K562 (cell line): ENCODE measurements at regions not wholly inside any gene's neighbourhood (a gene's known extent, or its start where the extent isn't known, plus 50 kb on each side); places are given as distances from the start of the nearest gene placed in this dataset.

Source experiments
- EZH2 ChIP-seq: IDR thresholded peaks from 2 replicates; pipeline ENCODE4 v1.6.1; 2012; ENCODE audit warnings: low read depth, mild to moderate bottlenecking, inconsistent platforms, low read length, borderline replicate concordance
- JUN ChIP-seq, 2 experiments: sonication (generic) in 1 of 2; formaldehyde crosslinking in 1 of 2; IDR thresholded peaks; 2 replicates each; pipeline versions ENCODE4 v1.6.1 to v1.8.0; 2012 to 2022; ENCODE audit warnings: borderline replicate concordance in 2 of 2, mild to moderate bottlenecking in 2 of 2, improper control_type of control experiment in 1 of 2, low read depth in 1 of 2, low read length in 1 of 2, missing genetic modification reagents in 1 of 2
- JUNB ChIP-seq: fragments of 450-650 bp; formaldehyde crosslinking; conservative IDR thresholded peaks from 2 replicates; pipeline ENCODE4 v1.4.0; 2020; ENCODE audit warnings: mild to moderate bottlenecking
- KAT8 ChIP-seq: fragments of 450-650 bp; IDR thresholded peaks from 2 replicates; pipeline ENCODE4 v1.6.1; 2016; ENCODE audit warnings: low read depth, mild to moderate bottlenecking
- SAP30 ChIP-seq: fragments of 200-600 bp; sonication (generic); IDR thresholded peaks from 2 replicates; pipeline ENCODE4 v1.6.1; 2012; ENCODE audit warnings: borderline replicate concordance, low read depth, mild to moderate bottlenecking, moderate library complexity, low read length, control low read depth, inconsistent platforms; ENCODE audit not compliant: insufficient read depth, poor library complexity, severe bottlenecking
- STAT5B ChIP-seq: fragments of 250-450 bp; sonication (Bioruptor Pico); IDR thresholded peaks from 2 replicates; pipeline ENCODE4 v1.8.0; 2021; ENCODE audit warnings: mild to moderate bottlenecking, inconsistent platforms
- ZFP30 ChIP-seq: fragments of 250-450 bp; sonication (Bioruptor Pico); IDR thresholded peaks from 2 replicates; pipeline ENCODE4 v1.8.0; 2022; ENCODE audit warnings: moderate library complexity, mild to moderate bottlenecking, inconsistent platforms, borderline replicate concordance
- ZNF347 ChIP-seq: fragments of 450-650 bp; formaldehyde crosslinking; IDR thresholded peaks from 2 replicates; pipeline ENCODE4 v1.4.0; 2020; ENCODE audit warnings: low read depth, mild to moderate bottlenecking, moderate library complexity
- TF ChIP-seq, protein P1 (sequence below), 3 experiments: IDR thresholded peaks in 2 of 3; conservative IDR thresholded peaks in 1 of 3; 2 replicates each; pipeline ENCODE4 v1.5.1; 2011 to 2012; ENCODE audit warnings: low read length in 3 of 3, mild to moderate bottlenecking in 3 of 3, control low read depth in 2 of 3, improper control_type of control experiment in 1 of 3, inconsistent platforms in 1 of 3, low read depth in 1 of 3, mixed read lengths in 1 of 3, moderate library complexity in 1 of 3; ENCODE audit not compliant: insufficient read depth in 2 of 3
- TF ChIP-seq, protein P2 (sequence below), 2 experiments: fragments of 450-650 bp in 1 of 2; sonication (generic) in 1 of 2; formaldehyde crosslinking in 1 of 2; IDR thresholded peaks in 1 of 2; conservative IDR thresholded peaks in 1 of 2; 2 replicates each; pipeline versions ENCODE4 v1.6.1 to v1.8.1; 2016 to 2023; ENCODE audit warnings: mild to moderate bottlenecking in 2 of 2, moderate library complexity in 2 of 2, inconsistent platforms in 1 of 2, missing genetic modification reagents in 1 of 2
- TF ChIP-seq, protein P3 (sequence below): sonication (generic); formaldehyde crosslinking; IDR thresholded peaks from 2 replicates; pipeline ENCODE4 v1.8.0; 2022; ENCODE audit warnings: missing genetic modification reagents, mild to moderate bottlenecking, borderline replicate concordance
- TF ChIP-seq, protein P4 (sequence below): sonication (generic); formaldehyde crosslinking; IDR thresholded peaks from 2 replicates; pipeline ENCODE4 v1.8.1; 2023; ENCODE audit warnings: mild to moderate bottlenecking, missing genetic modification reagents
- TF ChIP-seq, protein P5 (sequence below): fragments of 200-800 bp; sonication (Bioruptor generic); IDR thresholded peaks from 2 replicates; pipeline ENCODE4 v1.6.1; 2016; ENCODE audit warnings: missing genetic modification characterization, missing compliant biosample characterization
- TF ChIP-seq, protein P6 (sequence below), 2 experiments: fragments of 450-650 bp in 1 of 2; IDR thresholded peaks; 2 replicates each; pipeline ENCODE4 v1.6.1; 2011 to 2017; ENCODE audit warnings: low read depth in 2 of 2, antibody characterized with exemption in 1 of 2, borderline replicate concordance in 1 of 2, low read length in 1 of 2, mild to moderate bottlenecking in 1 of 2, mixed read lengths in 1 of 2; ENCODE audit not compliant: control insufficient read depth in 1 of 2

DNA sequence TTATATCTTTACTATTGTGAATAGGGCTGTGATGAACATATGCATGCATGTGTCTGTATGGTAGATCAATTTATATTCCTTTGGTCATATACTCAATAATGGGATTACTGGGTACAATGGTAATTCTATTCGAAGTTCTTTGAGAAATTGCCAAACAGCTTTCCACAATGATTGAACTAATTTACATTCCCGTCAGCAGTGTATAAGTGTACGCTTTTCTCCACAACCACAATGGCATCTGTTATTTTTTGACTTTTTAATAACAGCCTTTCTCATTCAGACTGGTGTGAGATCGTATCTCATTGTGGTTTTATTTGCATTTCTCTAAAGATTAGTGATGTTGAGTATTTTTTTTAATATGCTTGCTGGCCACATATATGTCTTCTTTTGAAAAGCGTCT, 439.4 kb upstream of the KLHL4 start:
- TF ChIP-seq, protein P1, sequence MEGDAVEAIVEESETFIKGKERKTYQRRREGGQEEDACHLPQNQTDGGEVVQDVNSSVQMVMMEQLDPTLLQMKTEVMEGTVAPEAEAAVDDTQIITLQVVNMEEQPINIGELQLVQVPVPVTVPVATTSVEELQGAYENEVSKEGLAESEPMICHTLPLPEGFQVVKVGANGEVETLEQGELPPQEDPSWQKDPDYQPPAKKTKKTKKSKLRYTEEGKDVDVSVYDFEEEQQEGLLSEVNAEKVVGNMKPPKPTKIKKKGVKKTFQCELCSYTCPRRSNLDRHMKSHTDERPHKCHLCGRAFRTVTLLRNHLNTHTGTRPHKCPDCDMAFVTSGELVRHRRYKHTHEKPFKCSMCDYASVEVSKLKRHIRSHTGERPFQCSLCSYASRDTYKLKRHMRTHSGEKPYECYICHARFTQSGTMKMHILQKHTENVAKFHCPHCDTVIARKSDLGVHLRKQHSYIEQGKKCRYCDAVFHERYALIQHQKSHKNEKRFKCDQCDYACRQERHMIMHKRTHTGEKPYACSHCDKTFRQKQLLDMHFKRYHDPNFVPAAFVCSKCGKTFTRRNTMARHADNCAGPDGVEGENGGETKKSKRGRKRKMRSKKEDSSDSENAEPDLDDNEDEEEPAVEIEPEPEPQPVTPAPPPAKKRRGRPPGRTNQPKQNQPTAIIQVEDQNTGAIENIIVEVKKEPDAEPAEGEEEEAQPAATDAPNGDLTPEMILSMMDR (IDR thresholded peaks at IDR 0.05 in 2 of 3, conservative IDR thresholded peaks at IDR 0.05 in 1 of 3; ENCODE audit: insufficient read depth in 2 of 3, low read depth in 1 of 3, low read length in 3 of 3), result no peak
- TF ChIP-seq, protein P2, sequence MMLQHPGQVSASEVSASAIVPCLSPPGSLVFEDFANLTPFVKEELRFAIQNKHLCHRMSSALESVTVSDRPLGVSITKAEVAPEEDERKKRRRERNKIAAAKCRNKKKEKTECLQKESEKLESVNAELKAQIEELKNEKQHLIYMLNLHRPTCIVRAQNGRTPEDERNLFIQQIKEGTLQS (IDR thresholded peaks at IDR 0.05), result no peak
- TF ChIP-seq, protein P2 (CRISPR knock-in tag; conservative IDR thresholded peaks at IDR 0.05), result no peak
- TF ChIP-seq STAT5B (CRISPR knock-in tag) (no peak), JUN (IDR thresholded peaks at IDR 0.05; ENCODE audit: borderline replicate concordance, low read depth, low read length) (no peak), JUN (CRISPR knock-in tag; IDR thresholded peaks at IDR 0.05; ENCODE audit: borderline replicate concordance) (no peak), JUNB (CRISPR knock-in tag) (no peak), EZH2 (no peak), ZNF347 (no peak), KAT8 (no peak), SAP30 (no peak), ZFP30 (CRISPR knock-in tag) (no peak)
- TF ChIP-seq, protein P3, sequence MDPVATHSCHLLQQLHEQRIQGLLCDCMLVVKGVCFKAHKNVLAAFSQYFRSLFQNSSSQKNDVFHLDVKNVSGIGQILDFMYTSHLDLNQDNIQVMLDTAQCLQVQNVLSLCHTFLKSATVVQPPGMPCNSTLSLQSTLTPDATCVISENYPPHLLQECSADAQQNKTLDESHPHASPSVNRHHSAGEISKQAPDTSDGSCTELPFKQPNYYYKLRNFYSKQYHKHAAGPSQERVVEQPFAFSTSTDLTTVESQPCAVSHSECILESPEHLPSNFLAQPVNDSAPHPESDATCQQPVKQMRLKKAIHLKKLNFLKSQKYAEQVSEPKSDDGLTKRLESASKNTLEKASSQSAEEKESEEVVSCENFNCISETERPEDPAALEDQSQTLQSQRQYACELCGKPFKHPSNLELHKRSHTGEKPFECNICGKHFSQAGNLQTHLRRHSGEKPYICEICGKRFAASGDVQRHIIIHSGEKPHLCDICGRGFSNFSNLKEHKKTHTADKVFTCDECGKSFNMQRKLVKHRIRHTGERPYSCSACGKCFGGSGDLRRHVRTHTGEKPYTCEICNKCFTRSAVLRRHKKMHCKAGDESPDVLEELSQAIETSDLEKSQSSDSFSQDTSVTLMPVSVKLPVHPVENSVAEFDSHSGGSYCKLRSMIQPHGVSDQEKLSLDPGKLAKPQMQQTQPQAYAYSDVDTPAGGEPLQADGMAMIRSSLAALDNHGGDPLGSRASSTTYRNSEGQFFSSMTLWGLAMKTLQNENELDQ (CRISPR knock-in tag), result no peak
- TF ChIP-seq, protein P4, sequence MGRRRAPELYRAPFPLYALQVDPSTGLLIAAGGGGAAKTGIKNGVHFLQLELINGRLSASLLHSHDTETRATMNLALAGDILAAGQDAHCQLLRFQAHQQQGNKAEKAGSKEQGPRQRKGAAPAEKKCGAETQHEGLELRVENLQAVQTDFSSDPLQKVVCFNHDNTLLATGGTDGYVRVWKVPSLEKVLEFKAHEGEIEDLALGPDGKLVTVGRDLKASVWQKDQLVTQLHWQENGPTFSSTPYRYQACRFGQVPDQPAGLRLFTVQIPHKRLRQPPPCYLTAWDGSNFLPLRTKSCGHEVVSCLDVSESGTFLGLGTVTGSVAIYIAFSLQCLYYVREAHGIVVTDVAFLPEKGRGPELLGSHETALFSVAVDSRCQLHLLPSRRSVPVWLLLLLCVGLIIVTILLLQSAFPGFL (CRISPR knock-in tag), result no peak
- TF ChIP-seq, protein P5, sequence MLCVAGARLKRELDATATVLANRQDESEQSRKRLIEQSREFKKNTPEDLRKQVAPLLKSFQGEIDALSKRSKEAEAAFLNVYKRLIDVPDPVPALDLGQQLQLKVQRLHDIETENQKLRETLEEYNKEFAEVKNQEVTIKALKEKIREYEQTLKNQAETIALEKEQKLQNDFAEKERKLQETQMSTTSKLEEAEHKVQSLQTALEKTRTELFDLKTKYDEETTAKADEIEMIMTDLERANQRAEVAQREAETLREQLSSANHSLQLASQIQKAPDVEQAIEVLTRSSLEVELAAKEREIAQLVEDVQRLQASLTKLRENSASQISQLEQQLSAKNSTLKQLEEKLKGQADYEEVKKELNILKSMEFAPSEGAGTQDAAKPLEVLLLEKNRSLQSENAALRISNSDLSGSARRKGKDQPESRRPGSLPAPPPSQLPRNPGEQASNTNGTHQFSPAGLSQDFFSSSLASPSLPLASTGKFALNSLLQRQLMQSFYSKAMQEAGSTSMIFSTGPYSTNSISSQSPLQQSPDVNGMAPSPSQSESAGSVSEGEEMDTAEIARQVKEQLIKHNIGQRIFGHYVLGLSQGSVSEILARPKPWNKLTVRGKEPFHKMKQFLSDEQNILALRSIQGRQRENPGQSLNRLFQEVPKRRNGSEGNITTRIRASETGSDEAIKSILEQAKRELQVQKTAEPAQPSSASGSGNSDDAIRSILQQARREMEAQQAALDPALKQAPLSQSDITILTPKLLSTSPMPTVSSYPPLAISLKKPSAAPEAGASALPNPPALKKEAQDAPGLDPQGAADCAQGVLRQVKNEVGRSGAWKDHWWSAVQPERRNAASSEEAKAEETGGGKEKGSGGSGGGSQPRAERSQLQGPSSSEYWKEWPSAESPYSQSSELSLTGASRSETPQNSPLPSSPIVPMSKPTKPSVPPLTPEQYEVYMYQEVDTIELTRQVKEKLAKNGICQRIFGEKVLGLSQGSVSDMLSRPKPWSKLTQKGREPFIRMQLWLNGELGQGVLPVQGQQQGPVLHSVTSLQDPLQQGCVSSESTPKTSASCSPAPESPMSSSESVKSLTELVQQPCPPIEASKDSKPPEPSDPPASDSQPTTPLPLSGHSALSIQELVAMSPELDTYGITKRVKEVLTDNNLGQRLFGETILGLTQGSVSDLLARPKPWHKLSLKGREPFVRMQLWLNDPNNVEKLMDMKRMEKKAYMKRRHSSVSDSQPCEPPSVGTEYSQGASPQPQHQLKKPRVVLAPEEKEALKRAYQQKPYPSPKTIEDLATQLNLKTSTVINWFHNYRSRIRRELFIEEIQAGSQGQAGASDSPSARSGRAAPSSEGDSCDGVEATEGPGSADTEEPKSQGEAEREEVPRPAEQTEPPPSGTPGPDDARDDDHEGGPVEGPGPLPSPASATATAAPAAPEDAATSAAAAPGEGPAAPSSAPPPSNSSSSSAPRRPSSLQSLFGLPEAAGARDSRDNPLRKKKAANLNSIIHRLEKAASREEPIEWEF (CRISPR knock-in tag), result no peak
- TF ChIP-seq, protein P6, sequence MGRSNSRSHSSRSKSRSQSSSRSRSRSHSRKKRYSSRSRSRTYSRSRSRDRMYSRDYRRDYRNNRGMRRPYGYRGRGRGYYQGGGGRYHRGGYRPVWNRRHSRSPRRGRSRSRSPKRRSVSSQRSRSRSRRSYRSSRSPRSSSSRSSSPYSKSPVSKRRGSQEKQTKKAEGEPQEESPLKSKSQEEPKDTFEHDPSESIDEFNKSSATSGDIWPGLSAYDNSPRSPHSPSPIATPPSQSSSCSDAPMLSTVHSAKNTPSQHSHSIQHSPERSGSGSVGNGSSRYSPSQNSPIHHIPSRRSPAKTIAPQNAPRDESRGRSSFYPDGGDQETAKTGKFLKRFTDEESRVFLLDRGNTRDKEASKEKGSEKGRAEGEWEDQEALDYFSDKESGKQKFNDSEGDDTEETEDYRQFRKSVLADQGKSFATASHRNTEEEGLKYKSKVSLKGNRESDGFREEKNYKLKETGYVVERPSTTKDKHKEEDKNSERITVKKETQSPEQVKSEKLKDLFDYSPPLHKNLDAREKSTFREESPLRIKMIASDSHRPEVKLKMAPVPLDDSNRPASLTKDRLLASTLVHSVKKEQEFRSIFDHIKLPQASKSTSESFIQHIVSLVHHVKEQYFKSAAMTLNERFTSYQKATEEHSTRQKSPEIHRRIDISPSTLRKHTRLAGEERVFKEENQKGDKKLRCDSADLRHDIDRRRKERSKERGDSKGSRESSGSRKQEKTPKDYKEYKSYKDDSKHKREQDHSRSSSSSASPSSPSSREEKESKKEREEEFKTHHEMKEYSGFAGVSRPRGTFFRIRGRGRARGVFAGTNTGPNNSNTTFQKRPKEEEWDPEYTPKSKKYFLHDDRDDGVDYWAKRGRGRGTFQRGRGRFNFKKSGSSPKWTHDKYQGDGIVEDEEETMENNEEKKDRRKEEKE (IDR thresholded peaks at IDR 0.05; ENCODE audit: borderline replicate concordance in 1 of 2, control insufficient read depth in 1 of 2, low read depth in 2 of 2, low read length in 1 of 2), result no peak
